ENCODE measurements at regions not wholly inside any gene's neighbourhood (a gene's known extent, or its start where the extent isn't known, plus 50 kb on each side); places are given as distances from the start of the nearest gene placed in this dataset.
"Not testable (repeated sequence)": the region's sequence is repeated elsewhere in the genome, so short reads cannot be mapped to it uniquely, and the experiment has no call there.

DNA sequence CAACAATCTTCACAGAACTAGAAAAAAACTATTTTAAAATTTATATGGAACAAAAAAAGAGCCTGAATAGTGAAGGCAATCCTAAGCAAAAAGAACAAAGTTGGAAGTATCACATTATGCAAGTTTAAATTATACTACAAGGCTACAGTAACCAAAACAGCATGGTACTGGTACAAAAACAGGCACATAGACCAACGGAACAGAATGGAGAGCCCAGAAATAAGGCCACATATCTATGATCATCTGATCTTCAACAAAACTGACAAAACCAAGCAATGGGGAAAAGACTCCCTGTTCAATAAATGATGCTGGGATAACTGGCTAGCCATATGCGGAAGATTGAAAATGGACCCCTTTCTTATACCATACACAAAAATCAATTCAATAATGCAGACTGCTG is 74.4 kb upstream of the RTN4 start:
- CTCF ChIA-PET; intact Hi-C loops (cut with micrococcal nuclease); H3K36me3 Mint-ChIP-seq (ENCODE audit: low read depth); H3K27ac Mint-ChIP-seq; H3K9me3 Mint-ChIP-seq; ATAC-seq; DNase-seq; H3K4me1 Mint-ChIP-seq (ENCODE audit: low read depth); H3K27me3 Mint-ChIP-seq; H3K4me3 Mint-ChIP-seq; POLR2A ChIA-PET: not testable (repeated sequence)

DNA sequence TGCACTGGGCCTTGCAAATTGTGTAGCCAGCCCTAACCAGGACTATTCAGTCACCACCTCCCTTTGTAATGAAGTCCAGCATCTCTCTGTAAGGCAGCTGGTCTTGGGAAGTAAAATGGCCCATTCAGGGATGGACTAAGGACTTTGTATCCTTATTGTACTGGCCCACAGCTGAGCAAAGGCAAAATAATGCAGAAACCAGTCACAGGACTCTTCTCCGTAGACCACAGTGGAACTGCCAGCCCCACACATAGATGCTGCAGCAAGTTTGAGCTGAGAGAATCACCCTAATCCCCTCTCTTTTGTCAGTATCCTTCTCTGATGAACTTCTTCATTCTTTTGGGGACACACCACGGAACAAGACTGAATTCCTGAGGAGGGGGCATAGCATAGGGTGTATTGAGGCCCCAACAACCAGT is 73.6 kb upstream of the RTN4 start:
- DNase-seq: no peak
- Mint-ChIP-seq H3K4me3 (no peak overlapping the region), H3K27me3 (no peaks in the 10 kb centered on the region), H3K27ac (no peak overlapping the region), H3K9me3 (peaks cover 6% of the 10 kb centered on the region), H3K36me3 (ENCODE audit: low read depth) (no peaks in the 10 kb centered on the region), H3K4me1 (ENCODE audit: low read depth) (no peaks in the 10 kb centered on the region)
- no peak for TF ChIP-seq CTCF (IDR thresholded peaks at IDR 0.05)
- POLR2A ChIA-PET: no interaction called here
- ATAC-seq: no peak
- CTCF ChIA-PET: no interaction called here
- intact Hi-C loops (cut with micrococcal nuclease): no loop called here

GRCh38 chr2:55120634-55121359 is 70.5 kb upstream of the RTN4 start:
- Mint-ChIP-seq H3K27me3 (no peaks in the 10 kb centered on the region), H3K9me3 (peaks cover 1% of the 10 kb centered on the region), H3K27ac (no peak overlapping the region), H3K4me1 (ENCODE audit: low read depth) (peaks cover under 1% of the 10 kb centered on the region), H3K4me3 (no peak overlapping the region), H3K36me3 (ENCODE audit: low read depth) (no peaks in the 10 kb centered on the region)
- ChIA-PET POLR2A (interaction anchor here (0.6 to 1.1 kb wide), 5 partner anchors 10 to 330 kb away, joined by 3 to 4 read pairs (median 3); no protein-coding TSS in a partner anchor), CTCF (interaction anchor here (0.9 to 1.2 kb wide), 3 partner anchors 13 to 69 kb away, joined by 3 to 4 read pairs (median 3); no protein-coding TSS in a partner anchor)
- TF ChIP-seq CTCF (IDR thresholded peaks at IDR 0.05): no peak
- intact Hi-C loops (cut with micrococcal nuclease): no loop called here
- no peak for DNase-seq
- no peak for ATAC-seq

DNA sequence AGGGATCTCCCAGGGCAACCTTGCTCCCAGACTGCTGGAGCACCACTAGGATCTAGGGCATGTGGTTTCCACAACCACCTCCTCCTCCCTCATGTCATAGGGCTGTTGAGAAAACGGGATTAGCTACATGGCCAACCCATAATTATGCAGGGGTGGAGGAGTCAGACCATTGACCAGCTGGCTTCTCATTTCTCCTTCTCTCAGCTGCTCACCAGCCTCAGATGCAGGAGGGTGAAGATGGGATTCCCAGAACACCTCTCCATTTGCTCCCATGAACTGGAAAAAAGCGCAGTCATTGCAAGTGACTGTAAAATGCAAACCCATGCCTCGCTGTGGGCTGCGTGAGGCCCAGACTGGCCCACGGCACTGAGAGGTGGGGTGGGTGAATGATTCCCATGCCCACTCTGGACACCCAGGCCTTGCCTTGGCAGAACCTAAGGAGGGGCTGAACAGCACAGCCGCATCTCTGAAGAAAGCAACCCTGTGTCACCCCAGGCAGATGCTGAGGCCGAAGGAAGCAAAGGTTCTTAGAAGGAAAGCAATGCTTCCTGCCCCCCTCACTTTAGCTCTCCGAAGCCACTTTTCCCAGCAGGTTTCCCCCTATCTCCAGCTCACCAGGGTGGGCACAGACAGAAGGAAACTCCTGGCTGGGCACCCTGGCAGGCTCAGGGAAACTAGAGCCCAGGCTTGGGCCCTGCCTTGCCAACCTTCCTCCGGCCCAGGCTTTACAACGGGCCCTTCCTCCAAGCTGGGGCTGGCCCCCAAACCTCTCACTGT is 69.6 kb upstream of the RTN4 start:
- Mint-ChIP-seq H3K36me3 (ENCODE audit: low read depth) (no peaks in the 10 kb centered on the region), H3K27ac (no peak overlapping the region), H3K27me3 (no peaks in the 10 kb centered on the region), H3K9me3 (peaks cover 1% of the 10 kb centered on the region), H3K4me1 (ENCODE audit: low read depth) (peaks cover 3% of the 10 kb centered on the region), H3K4me3 (no peak overlapping the region)
- DNase-seq (no peak), ATAC-seq (no peak)
- ChIA-PET POLR2A (interaction anchor here (0.6 to 1.1 kb wide), 4 partner anchors 11 to 329 kb away, joined by 3 to 4 read pairs (median 3); no protein-coding TSS in a partner anchor), CTCF (interaction anchor here (0.6 to 1.4 kb wide), 3 partner anchors 55 to 71 kb away, joined by 3 to 4 read pairs (median 3); no protein-coding TSS in a partner anchor)
- intact Hi-C loops (cut with micrococcal nuclease): no loop called here
- TF ChIP-seq CTCF (IDR thresholded peaks at IDR 0.05): no peak

- ChIA-PET CTCF (interaction anchor here (1.0 to 1.5 kb wide), 4 partner anchors 8 to 70 kb away, joined by 3 to 4 read pairs (median 3); no protein-coding TSS in a partner anchor), POLR2A (no interaction called here)
- Mint-ChIP-seq H3K4me1 (ENCODE audit: low read depth) (peaks cover 3% of the 10 kb centered on the region), H3K9me3 (no peaks in the 10 kb centered on the region), H3K36me3 (ENCODE audit: low read depth) (no peaks in the 10 kb centered on the region), H3K27me3 (no peaks in the 10 kb centered on the region), H3K27ac (no peak overlapping the region), H3K4me3 (no peak overlapping the region)
- DNase-seq: no peak
- intact Hi-C loops (cut with micrococcal nuclease): no loop called here
- ATAC-seq: no peak
- TF ChIP-seq CTCF (IDR thresholded peaks at IDR 0.05): no peak
These were observed 68.4 kb upstream of the RTN4 start for GRCh38 chr2:55118643-55119083.

All from activated CD8-positive, alpha-beta T cell treated with anti-CD3 and anti-CD28 coated beads for 36 hours (primary cell).